Neural cell (in vitro differentiated cells): ENCODE measurements at regions not wholly inside any gene's neighbourhood (a gene's known extent, or its start where the extent isn't known, plus 50 kb on each side); places are given as distances from the start of the nearest gene placed in this dataset.

ENCODE experiments used
- H2AFZ ChIP-seq: fragments of 200-600, 300-800 bp; sonication (generic), shearing (Covaris generic); 2 replicates; pipeline ENCODE4 v1.6.0; 2014; ENCODE audit warnings: low read depth, mild to moderate bottlenecking, antibody characterized with exemption, low read length, moderate library complexity
- H3F3A ChIP-seq: fragments of 200-600 bp; shearing (Covaris generic); 2 replicates; pipeline ENCODE4 v1.6.1; 2016; ENCODE audit warnings: mild to moderate bottlenecking, moderate library complexity, mixed read lengths, antibody characterized with exemption, low read length; ENCODE audit not compliant: insufficient read depth, poor library complexity, severe bottlenecking
- H3K27ac ChIP-seq: fragments of 200-600, 300-800 bp; sonication (generic), shearing (Covaris generic); 2 replicates; pipeline ENCODE4 v1.5.1; 2014; ENCODE audit warnings: mild to moderate bottlenecking, low read length, moderate library complexity
- H3K27me3 ChIP-seq: fragments of 300-800, 200-600 bp; sonication (generic), shearing (Covaris generic); 2 replicates; pipeline ENCODE4 v1.6.0; 2014; ENCODE audit warnings: mild to moderate bottlenecking, low read depth, low read length, moderate library complexity; ENCODE audit not compliant: insufficient read depth
- H3K36me3 ChIP-seq: fragments of 300-800, 200-600 bp; sonication (generic), shearing (Covaris generic); 2 replicates; pipeline ENCODE4 v1.5.1; 2014; ENCODE audit warnings: mild to moderate bottlenecking, antibody characterized with exemption, low read length, moderate library complexity; ENCODE audit not compliant: insufficient read depth
- H3K4me2 ChIP-seq: fragments of 300-800, 200-600 bp; sonication (generic), shearing (Covaris generic); 2 replicates; pipeline ENCODE4 v1.6.0; 2014; ENCODE audit warnings: mild to moderate bottlenecking, low read length
- H3K4me3 ChIP-seq: fragments of 300-800, 200-600 bp; sonication (generic), shearing (Covaris generic); 2 replicates; pipeline ENCODE4 v1.5.1; 2014; ENCODE audit warnings: mild to moderate bottlenecking, low read length, moderate library complexity
- H3K79me2 ChIP-seq: fragments of 200-600 bp; shearing (Covaris generic); replicated peaks from 2 replicates; pipeline ENCODE4 v1.6.0; 2014; ENCODE audit warnings: mild to moderate bottlenecking, low read length, moderate library complexity; ENCODE audit not compliant: insufficient read depth
- H3K9ac ChIP-seq: fragments of 300-800, 200-600 bp; sonication (generic), shearing (Covaris generic); 2 replicates; pipeline ENCODE4 v1.6.1; 2016; ENCODE audit warnings: mild to moderate bottlenecking, low read length, mixed read lengths
- H3K9me2 ChIP-seq: fragments of 200-600 bp; shearing (Covaris generic); 2 replicates; pipeline ENCODE4 v1.6.1; 2016; ENCODE audit warnings: mild to moderate bottlenecking, low read length, mixed read lengths; ENCODE audit not compliant: insufficient read depth
- H3K9me3 ChIP-seq: fragments of 200-600, 300-800 bp; sonication (generic), shearing (Covaris generic); 2 replicates; pipeline ENCODE4 v1.6.1; 2016; ENCODE audit warnings: mild to moderate bottlenecking, mixed run types, low read length, moderate library complexity, mixed read lengths
- H4K20me1 ChIP-seq: fragments of 200-600 bp; shearing (Covaris generic); 2 replicates; pipeline ENCODE4 v1.6.1; 2016; ENCODE audit warnings: mild to moderate bottlenecking, mixed run types; ENCODE audit not compliant: insufficient read depth
- EP300 ChIP-seq: fragments of 450-650 bp; conservative IDR thresholded peaks from 2 replicates; pipeline ENCODE4 v1.6.1; 2014; ENCODE audit warnings: antibody characterized with exemption, mild to moderate bottlenecking, moderate library complexity; ENCODE audit not compliant: poor library complexity, severe bottlenecking
- EZH2 ChIP-seq: fragments of 200-600, 300-800 bp; shearing (Covaris generic), sonication (generic); IDR thresholded peaks from 2 replicates; pipeline ENCODE4 v1.6.1; 2014; ENCODE audit warnings: antibody characterized with exemption, low read length, borderline replicate concordance, mild to moderate bottlenecking; ENCODE audit not compliant: insufficient read depth, poor library complexity, severe bottlenecking
- MXI1 ChIP-seq: fragments of 450-650 bp; conservative IDR thresholded peaks from 2 replicates; pipeline ENCODE4 v1.6.1; 2014; ENCODE audit warnings: antibody characterized with exemption, mild to moderate bottlenecking; ENCODE audit not compliant: poor library complexity, severe bottlenecking
- POLR2AphosphoS5 ChIP-seq: IDR thresholded peaks from 2 replicates; pipeline ENCODE4 v1.6.1; 2012
- RAD21 ChIP-seq: fragments of 450-650 bp; conservative IDR thresholded peaks from 2 replicates; pipeline ENCODE4 v1.6.1; 2014; ENCODE audit warnings: antibody characterized with exemption, mild to moderate bottlenecking, moderate library complexity
- SMC3 ChIP-seq: fragments of 450-650 bp; conservative IDR thresholded peaks from 2 replicates; pipeline ENCODE4 v1.6.1; 2014; ENCODE audit warnings: antibody characterized with exemption, mild to moderate bottlenecking, moderate library complexity; ENCODE audit not compliant: poor library complexity
- TF ChIP-seq, protein P1 (sequence below): fragments of 450-650 bp; IDR thresholded peaks from 2 replicates; pipeline ENCODE4 v1.5.1; 2014; ENCODE audit warnings: antibody characterized with exemption, mild to moderate bottlenecking, moderate library complexity; ENCODE audit not compliant: poor library complexity, severe bottlenecking
- TF ChIP-seq, protein P2 (sequence below): IDR thresholded peaks from 2 replicates; pipeline ENCODE4 v1.6.1; 2012; ENCODE audit warnings: borderline replicate concordance

DNA sequence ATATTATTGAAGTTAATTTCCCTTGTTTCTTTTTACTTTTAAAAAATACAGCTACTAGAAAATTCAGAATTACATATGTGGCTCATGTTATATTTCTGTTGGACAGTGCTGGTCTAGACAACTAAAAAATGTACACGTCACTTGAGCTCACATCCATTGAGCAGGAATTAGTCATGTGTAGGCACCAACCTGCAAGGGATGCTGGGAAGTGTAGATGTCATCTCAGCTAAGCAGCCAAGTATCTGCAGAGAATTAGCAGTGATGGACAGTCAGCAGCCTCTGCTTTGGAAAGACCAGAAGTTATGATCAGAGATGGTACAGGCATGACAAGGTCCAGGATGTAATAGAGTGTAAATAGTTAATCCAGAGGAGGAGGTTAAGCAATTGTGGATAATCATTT is 87.1 kb upstream of the HS3ST2 start:
- Histone ChIP-seq H3F3A (no peaks in the 10 kb centered on the region), H3K9ac (no peak overlapping the region), H3K9me3 (no peaks in the 10 kb centered on the region), H3K27me3 (no peaks in the 10 kb centered on the region), H4K20me1 (no peaks in the 10 kb centered on the region), H3K4me3 (no peak overlapping the region), H3K36me3 (no peaks in the 10 kb centered on the region), H3K79me2 (no peaks in the 10 kb centered on the region), H2AFZ (no peak overlapping the region), H3K27ac (no peak overlapping the region), H3K4me2 (no peak overlapping the region), H3K9me2 (no peaks in the 10 kb centered on the region)
- TF ChIP-seq, protein P1, sequence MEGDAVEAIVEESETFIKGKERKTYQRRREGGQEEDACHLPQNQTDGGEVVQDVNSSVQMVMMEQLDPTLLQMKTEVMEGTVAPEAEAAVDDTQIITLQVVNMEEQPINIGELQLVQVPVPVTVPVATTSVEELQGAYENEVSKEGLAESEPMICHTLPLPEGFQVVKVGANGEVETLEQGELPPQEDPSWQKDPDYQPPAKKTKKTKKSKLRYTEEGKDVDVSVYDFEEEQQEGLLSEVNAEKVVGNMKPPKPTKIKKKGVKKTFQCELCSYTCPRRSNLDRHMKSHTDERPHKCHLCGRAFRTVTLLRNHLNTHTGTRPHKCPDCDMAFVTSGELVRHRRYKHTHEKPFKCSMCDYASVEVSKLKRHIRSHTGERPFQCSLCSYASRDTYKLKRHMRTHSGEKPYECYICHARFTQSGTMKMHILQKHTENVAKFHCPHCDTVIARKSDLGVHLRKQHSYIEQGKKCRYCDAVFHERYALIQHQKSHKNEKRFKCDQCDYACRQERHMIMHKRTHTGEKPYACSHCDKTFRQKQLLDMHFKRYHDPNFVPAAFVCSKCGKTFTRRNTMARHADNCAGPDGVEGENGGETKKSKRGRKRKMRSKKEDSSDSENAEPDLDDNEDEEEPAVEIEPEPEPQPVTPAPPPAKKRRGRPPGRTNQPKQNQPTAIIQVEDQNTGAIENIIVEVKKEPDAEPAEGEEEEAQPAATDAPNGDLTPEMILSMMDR, result no peak
- TF ChIP-seq SMC3, result no peak
- TF ChIP-seq, protein P2, sequence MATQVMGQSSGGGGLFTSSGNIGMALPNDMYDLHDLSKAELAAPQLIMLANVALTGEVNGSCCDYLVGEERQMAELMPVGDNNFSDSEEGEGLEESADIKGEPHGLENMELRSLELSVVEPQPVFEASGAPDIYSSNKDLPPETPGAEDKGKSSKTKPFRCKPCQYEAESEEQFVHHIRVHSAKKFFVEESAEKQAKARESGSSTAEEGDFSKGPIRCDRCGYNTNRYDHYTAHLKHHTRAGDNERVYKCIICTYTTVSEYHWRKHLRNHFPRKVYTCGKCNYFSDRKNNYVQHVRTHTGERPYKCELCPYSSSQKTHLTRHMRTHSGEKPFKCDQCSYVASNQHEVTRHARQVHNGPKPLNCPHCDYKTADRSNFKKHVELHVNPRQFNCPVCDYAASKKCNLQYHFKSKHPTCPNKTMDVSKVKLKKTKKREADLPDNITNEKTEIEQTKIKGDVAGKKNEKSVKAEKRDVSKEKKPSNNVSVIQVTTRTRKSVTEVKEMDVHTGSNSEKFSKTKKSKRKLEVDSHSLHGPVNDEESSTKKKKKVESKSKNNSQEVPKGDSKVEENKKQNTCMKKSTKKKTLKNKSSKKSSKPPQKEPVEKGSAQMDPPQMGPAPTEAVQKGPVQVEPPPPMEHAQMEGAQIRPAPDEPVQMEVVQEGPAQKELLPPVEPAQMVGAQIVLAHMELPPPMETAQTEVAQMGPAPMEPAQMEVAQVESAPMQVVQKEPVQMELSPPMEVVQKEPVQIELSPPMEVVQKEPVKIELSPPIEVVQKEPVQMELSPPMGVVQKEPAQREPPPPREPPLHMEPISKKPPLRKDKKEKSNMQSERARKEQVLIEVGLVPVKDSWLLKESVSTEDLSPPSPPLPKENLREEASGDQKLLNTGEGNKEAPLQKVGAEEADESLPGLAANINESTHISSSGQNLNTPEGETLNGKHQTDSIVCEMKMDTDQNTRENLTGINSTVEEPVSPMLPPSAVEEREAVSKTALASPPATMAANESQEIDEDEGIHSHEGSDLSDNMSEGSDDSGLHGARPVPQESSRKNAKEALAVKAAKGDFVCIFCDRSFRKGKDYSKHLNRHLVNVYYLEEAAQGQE, result no peak
- no peak for TF ChIP-seq POLR2AphosphoS5
- TF ChIP-seq EZH2, result no peak
- no peak for TF ChIP-seq RAD21

- Histone ChIP-seq H3K36me3 (no peaks in the 10 kb centered on the region), H3K9ac (no peak overlapping the region), H3K4me2 (no peak overlapping the region), H4K20me1 (no peaks in the 10 kb centered on the region), H3K79me2 (no peaks in the 10 kb centered on the region), H3F3A (no peaks in the 10 kb centered on the region), H3K27ac (no peak overlapping the region), H3K27me3 (no peaks in the 10 kb centered on the region), H2AFZ (no peak overlapping the region), H3K9me2 (no peaks in the 10 kb centered on the region), H3K4me3 (no peak overlapping the region), H3K9me3 (no peaks in the 10 kb centered on the region)
- TF ChIP-seq SMC3 (no peak), RAD21 (no peak), EP300 (no peak), MXI1 (no peak), POLR2AphosphoS5 (no peak)
- TF ChIP-seq, protein P1, result no peak
- TF ChIP-seq, protein P2, result no peak
These were observed 86.4 kb upstream of the HS3ST2 start for GRCh38 chr16:22727285-22728166.
